Activated CD4-positive, alpha-beta T cell treated with anti-CD3 and anti-CD28 coated beads, Interleukin-2, amount 50 U/mL, for 4 hours (primary cell): ENCODE measurements at regions not wholly inside any gene's neighbourhood (a gene's known extent, or its start where the extent isn't known, plus 50 kb on each side); places are given as distances from the start of the nearest gene placed in this dataset.

Source experiments
- DNase-seq, 2 experiments: peaks; one replicate each; pipeline ENCODE4 v3.0.0-alpha.2; 2020

DNA sequence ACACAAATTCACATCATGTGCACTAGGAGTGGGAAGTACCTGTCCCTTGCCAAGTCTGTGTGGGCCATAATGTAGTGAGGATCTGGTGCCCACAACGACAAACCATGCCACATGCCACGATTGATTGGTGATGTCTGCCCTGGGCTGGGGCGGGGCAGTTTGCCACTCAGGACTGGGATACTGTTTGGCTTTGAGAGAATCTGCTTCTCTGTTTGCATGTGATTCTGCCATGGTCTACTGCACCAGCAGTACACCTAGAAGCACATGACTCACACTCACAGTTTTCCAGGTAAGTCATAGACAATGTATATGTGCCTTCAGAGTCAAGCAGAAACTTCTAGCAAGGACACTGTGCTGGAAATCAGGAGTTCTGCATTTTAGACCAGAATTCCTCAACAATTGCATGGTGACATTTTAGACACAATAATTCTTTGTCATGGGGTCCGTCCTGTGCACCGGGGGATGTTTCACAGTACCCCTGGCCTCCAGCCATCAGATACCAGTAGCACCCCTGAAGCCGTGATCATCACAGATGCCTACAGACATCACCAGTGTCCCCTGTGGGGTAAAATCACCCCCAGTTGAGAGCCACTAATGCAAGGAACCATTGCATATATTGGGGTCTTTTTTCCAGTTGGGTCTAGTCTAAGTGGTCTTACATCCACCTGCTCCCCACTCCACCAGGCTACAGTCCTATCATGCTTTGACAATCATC is 278.3 kb downstream of the EIPR1 start:
- DNase-seq = no peak

DNA sequence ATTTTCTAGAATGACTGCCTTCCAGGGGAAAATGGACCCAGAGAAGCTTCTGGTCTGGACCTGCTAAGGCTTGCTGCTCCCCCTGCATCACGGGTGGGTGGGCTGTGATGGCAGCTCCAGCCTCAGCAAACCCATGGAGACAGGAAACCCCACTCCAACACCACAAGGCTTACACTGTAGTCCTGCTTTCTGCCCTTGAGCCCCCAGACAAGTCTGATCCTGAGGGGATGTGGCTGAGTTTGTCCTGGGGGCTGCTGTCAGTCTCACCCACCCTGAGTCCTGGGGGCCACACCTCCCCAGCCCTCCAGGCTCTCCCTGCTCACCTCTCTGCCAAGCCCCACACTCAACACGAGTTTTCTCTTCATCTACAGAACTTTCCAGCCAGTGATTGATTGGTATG is 279.4 kb downstream of the EIPR1 start:
- no peak for DNase-seq

DNA sequence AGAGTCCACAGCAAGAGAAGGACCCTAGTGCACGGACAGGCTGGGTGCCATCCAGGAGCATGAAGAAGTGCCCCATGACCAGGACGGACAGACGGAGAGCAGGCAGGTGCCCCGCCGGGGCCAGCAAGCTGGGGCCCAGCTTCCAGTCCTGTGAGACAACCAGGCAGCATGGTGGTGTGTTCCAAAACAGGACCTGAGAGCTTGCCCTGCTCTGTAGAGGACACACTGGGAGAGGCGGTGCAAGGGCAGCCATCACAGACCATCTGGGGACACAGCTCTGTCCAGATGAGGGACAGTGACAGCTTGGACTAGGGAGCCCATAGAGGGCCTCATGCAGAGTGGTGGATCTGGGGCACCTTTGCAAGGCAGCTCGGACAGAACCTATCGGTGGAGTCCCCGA is 279.8 kb downstream of the EIPR1 start:
- DNase-seq = no peak

DNA sequence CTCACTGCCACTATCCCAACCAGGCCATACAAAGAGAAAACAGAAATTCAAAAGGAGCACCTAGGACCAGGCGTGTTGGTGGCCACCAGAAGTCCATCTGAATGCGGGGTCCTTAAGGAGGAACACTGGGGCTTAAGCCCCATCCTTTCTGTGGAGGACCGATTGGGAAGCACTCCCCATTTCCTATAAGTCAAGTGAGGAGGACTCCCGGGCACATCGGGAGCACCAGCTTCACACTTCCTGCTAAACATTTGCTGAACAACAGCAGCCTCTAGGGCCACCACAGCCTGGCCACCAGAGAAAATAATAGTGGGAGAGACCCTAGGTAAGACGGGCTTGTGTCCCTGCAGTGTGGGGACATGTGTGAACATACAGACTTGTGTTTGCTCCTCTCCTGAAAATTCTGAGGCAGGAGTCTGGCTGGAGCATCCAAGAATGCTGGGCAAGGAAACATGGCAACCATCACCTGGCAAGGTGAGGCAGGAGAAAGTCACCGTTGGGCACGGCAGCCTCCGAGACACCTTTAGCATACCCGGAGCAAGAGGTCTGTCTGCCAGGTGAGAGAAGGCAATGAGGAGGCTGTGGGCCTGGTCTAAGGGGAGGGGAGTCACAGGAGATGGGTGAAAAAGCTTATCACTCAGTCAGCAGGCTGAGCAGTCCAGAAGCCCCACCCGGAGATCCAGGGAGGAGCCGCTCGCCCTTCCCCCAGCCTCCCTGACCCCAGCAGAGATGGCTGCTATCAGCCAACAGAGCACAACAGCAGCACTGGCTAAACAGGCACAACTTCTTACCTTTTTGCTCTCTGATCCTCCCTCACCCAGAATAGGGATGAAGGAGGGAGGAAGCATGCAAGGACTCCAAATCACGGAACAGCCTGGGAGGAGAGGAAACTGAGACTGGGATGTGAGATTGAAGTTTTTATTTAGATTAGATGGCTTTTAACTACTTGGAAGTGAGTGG is 282.3 kb downstream of the EIPR1 start:
- no peak for DNase-seq

DNA sequence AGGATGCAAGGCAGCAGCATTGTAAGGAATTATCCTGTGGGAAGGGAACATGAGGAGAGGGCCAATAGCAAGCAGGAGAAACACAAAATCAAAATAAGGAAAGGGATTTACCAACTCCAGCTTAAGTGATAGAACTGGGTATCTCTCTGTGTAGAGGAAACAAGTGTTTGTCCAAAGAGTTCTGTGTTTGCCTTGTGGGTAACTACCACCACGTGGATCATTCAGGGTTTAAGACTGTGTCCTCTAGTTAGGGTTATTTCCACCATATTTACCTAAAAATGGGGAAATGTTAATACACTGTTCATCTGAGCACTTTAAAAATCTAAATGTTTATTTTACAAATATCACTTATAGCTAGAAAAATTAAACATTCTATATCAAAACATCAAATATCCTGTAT is 283.3 kb downstream of the EIPR1 start:
- DNase-seq = no peak

DNA sequence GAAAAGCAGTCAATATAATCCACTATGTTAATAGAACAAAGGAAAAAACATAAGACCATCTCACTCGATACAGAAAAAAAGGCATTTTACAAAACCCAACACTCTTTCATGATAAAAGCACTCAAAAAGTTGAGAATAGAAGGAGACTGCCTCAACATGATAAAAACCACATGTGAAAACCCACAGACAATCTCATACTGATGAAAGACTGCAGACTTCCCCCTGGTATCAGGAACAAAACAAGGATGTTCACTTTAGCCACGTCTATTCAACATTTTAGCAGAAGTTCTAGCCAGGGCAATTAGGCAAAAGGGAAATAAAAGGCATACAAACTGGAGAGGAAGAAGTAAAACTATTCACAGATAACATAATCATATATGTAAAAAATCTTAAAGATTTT is 285.9 kb downstream of the EIPR1 start:
- no peak for DNase-seq

DNA sequence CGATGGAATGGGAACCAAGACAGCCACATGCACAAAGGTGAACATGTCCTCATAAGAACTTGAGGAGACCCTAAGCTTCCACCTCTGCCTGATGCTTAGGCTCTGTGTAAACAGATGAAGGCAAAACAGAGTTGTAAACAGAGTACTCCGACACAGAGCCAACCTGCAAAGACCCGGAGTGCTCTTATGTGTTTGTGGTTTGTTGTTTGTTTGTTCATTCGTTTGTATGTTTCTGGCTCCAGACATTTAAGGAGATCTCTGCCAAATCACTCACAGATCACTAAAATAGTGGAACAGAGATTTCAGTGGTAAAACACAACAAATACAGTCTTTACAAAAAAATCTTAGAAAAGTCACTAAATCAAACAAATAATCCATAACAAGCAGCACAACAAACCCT is 294.9 kb downstream of the EIPR1 start:
- DNase-seq = no peak

DNA sequence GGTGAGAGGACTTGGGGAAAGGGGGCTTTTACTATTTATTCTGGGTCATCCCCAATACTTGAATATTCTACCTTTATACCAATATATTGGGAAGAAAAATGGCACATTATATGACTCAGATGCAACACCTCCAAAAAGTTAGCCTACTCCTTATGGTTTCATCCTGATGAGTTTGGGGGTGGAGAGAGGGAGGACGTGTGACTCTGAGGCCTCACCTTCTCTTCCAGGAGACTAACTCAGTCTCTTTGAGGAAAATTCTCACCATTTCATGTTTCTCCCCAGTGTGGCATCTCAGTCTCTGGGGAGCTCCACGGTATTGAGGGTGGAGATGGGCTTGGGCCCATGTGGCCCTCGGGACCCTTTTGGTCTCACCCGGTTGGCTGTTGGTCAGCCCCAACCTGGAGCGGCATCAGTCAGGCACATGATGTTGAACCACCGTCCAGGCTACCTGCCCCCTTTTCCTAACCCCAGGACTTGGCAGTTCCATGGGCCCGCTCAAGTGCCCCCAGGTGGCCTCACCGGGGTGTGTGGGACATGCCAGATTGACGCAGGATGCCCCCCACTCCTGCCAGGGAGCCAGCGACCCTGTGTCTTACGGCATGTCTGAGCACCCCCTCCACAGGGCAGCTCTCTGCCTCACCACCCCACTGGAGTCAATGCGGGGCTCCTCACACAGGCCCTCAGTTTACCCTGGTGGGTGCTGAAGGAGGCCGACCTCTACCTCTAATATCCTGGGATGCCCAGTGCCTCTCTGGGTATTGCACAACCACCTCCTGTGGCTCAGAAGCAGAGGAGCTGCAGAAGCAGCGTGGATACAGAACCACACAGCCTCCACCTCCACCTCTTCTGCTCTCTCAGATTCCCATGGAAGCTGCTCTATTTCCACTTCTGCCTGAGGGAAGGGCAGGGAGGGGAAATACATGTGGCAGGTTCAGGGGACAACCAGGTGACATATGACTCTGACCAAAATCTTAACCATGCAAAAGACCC is 297.4 kb downstream of the EIPR1 start:
- no peak for DNase-seq

DNA sequence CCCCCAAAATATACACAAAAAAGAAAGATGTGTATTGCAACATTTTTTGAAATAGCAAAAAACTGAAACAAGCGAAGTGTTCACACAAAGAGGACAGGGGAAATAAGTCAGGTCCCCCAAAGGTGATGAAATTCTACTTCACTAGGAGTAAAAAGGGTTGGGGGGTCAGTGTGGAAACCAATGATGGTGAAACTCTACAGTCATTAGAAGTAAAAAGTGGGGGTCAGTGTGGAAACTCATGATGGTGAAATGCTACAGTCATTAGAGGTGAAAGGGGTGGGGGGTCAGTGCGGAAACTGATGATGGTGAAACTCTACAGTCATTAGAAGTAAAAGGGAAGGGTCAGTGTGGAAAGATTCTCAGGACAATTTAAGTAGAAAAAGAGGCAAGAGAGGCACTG is 298.2 kb downstream of the EIPR1 start:
- no peak for DNase-seq

DNA sequence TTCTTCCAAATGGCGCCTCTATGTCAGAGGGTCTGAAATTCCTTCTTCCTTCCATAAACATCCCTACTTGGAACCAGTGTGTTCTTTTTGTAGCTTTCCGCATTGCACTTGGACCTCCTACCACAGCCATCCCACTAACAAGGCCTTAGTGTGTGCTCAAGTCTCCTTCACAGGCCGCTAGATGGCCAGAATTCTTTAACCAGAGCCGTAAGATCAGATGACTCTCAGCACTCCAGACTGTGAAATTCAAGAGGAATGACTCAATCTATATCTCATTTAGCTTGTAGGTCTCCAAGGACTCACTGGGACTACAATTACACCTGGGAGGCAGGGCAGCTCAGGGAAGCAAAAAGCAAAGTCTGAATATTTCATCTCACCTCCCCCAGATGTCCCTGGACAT is 298.9 kb downstream of the EIPR1 start:
- DNase-seq = no peak

DNA sequence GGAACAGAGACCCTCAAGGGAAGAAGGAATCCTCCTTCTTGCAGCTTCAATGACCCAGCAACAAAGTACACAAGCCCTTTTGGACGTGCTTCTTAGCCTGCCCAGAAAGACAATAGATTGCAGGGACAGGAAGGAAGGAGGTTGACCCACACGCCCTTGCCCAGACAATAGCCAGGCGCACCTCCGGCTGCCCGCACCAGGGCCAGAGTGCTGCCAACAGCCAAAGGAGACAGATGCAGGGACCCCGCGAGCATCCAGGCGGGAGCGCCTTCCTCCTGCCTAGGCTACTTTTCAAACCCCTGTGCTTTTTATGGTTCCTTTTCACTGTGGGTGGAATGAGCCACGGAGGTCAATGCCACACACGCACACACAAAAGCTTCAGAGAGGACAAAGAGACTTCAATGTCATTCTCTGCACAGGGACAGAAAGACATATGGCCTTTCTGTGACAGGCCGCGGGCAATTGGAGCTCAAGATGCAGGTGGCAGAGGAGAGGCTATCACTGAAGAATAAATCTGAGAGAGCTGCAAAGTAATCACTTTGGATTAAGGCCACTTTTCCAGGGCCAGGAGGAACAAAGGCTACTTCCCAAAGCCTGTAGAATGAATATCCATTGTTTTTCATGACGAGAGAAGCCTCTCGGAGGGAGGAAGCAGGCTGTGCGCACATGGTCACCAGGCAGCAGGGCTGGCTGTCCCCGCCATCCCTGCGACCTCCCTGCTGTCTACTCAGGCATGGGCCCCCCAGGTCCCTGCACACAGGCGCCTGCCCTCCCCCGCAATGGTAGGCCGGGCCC is 300.6 kb downstream of the EIPR1 start:
- no peak for DNase-seq

DNA sequence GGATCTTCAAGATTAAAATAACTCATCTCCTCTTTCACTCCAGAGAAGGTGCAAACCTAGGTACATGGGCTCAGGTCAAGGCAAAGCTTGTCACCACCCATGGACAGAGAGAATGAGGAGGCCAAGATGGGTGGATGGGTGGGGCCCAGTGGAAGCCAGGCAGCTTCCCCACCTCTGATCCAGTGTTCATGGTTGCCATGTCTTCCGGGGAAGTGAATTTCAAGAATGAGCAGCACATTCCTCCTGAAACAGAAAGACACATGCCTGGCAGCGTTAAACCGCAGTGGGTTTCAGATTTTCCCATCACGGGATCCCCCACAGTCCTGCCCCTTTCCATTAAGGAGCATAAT is 301.7 kb downstream of the EIPR1 start:
- no peak for DNase-seq

DNA sequence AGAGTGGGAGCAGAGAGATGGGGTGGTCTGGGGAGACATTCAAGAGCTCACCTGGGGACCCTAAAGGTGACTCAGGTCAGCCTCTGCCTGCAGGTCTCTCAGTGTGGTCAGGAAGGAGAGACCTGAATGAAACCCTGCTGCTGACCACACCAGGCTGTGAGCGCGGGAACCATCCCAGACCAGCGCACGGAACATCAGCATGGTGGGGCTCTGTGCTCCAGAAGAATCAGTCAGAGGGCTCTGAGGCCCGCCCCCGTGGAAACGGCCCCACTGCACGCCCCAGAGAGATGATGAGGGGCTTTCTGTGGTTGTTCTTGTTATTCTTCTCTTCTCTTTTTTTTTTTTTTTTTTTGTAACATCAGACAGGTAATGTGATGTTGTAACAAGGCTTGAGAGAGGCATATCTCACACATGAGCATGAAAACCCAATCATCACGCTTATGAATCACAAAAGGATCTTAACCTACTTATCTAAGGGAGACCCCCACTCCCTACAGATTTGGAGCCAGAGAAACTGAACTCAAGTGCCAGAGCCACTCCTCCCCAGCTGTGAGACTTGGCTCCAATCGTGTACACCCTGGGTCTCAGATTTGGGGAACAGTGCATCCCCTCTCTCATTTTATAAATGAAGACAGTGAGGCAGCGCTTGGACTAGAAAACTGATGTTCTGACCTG is 302.2 kb downstream of the EIPR1 start:
- no peak for DNase-seq

DNA sequence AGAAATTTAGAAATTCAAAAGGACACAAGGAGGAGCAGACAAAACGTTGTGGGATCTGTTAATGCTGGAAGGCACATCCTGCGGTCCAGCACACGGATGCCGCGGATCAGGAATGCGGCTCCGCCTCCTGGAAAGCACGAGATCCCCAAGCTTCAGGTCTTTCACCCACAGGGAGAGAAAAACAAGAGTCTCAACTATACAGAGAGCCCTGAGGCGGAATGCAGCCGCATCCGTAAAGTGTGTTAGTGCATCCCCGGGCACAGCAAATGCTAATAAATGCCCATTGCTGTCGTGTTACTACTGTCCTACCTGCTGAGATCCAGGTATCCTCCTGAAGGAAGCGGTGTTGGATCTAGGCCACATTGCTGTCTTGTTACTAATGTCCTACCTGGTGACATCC is 303.9 kb downstream of the EIPR1 start:
- DNase-seq = no peak

DNA sequence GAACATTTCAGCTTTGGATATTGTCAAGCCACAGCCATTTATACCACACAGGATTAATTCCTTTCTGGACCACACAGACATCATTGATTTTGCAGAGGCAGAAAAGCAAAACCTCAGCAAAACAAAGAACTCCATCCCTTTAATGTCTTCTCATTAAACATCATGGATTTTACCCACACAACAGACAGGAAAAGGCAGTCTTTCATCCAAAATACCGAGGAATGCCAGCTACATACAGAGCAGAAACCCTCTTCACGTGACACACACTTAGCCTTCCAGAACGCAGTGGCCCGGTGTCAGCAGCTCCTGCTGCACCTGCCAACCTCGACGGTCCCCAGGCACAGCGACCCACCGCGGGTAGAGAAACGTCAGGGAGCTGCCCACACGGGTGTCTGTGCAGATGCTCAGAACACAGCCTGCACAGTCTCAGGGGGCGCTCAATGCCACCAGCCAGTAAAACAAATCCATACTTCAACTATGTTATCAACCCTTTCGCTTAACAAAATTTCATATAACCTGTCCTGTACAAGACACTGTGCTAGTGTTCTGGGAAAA is 304.5 kb downstream of the EIPR1 start:
- DNase-seq = no peak

DNA sequence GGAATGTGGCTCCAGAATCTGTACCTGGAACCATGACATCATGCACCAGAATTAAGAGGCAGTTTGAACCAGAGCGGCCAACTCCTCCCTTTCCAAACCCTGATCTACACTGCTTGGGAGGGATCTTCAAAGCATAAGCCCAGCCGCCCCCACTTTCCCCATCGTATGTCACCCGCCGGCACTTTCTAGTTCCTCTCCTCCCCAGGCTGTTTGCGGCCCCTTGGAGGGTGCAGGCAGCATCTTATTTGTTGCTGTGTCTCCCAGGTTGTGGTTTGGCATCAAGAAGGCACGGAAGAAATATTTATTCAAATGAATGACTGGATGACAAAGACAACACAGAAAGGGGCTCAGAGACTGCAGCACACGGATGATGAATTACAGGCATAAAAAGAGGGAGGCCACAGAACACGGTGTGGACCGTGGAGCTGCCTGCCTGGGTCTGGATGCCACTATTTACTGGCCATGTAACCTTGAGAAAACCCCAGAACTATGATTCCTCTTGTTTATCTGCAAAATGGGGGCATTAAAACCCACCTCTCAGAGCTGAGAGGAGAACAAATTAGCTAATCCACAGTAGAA is 305.8 kb downstream of the EIPR1 start:
- no peak for DNase-seq

DNA sequence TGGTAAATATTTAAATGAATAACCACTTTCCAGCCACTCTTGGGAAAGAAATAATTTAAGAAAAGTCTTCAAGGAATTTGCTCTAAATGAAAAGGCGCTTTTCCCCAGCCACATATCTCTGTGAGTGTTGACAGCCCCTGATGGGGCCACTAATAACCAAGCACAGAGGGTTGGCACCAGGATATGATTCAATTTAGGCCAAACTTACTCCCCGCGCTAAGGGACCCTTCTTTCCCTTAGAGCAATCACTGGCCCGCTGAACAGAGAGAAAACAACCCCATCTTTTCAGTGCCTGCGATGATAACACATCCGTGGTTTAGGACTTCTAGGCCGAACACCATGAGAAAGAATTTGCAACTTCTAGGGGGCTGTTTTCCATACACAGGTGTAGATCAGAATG is 310.8 kb downstream of the EIPR1 start:
- DNase-seq = no peak

DNA sequence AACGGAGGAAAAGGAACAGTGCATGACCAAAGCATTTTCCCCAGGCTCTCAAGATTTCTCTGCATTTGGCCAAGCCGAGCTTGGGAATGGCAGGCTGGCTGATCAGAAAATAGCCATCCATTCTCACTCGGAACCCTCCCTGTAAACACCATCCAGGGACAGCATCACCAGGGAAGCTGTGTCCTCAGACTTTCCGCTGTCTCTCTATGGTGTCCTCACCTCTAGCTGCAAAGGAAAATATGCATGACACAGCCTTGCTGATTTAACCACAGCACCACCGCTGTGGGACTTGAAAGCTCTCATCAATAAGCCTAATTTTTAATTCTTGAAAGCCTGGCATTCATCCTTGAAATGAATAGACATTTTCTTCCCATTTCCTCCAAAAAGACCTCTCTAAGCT is 311.7 kb downstream of the EIPR1 start:
- no peak for DNase-seq

DNA sequence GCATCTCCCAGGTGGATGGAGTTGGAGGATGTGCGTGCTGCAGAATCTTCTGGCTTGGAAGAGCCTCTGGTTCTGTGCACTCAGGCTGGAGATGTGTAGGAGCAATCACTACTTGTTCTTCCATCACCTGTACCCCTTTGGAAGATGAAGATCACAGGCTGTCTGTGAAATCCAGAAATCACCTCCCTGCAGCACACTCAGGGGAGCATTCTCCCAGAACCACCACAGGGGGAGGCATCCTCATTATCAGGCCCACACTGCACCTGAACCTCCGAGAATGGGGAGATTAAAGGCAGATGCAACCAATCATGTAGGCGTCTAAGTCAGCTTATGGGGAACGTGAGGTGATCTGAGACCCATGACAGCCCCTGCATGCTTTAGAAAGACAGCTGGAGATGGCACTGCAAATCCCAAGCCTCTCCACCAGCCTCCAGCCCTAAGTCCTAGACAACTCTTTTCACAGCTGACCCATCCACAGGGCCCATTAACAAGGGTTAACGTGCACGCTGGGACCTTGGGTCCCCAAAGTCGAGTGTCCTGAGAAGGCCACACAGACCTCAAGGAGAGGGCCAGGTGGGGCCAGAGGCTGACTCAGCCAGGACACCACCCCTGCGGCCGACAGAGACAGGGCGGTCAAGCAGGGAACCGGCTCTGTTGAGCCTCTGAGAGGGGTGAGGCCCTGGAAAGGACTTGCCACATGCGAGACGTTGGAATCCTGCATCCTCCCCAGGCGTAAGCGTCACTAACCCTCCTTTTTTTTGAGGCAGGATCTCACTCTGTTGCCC is 314.9 kb downstream of the EIPR1 start:
- no peak for DNase-seq

DNA sequence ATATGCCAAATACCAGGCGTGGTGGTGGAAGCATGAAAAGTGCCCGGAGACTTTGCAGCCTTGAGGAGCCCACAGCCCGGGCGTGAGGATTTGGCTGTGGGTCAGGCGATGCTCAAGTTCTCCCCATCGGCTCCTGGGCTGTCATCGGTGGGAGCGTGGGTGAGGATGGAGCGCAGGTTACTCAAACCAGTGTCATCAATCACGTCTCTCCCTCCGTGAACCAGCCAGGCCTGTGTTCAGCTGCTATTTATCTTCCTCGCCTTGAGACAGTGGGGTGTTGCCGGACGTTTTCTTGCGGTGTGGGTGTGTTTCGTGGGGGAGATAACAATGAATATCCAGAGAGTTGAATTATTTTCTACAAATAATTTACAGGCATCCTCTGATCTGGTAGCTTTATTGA is 317.6 kb downstream of the EIPR1 start:
- DNase-seq = no peak
